WTC11 (cell line): ENCODE measurements at regions not wholly inside any gene's neighbourhood (a gene's known extent, or its start where the extent isn't known, plus 50 kb on each side); places are given as distances from the start of the nearest gene placed in this dataset.

ENCODE experiments used
- CTCF ChIP-seq: fragments of 200-600 bp; IDR thresholded peaks from 2 replicates; pipeline ENCODE4 v1.8.0; 2022; ENCODE audit warnings: antibody characterized with exemption
- E2F4 ChIP-seq: sonication (generic); formaldehyde crosslinking; IDR thresholded peaks from 2 replicates; pipeline ENCODE4 v1.8.1; 2022; ENCODE audit warnings: low read depth, mild to moderate bottlenecking, moderate library complexity, missing genetic modification reagents, borderline replicate concordance
- ELF4 ChIP-seq: sonication (generic); formaldehyde crosslinking; IDR thresholded peaks from 2 replicates; pipeline ENCODE4 v1.8.1; 2022; ENCODE audit warnings: low read depth, mild to moderate bottlenecking, moderate library complexity, missing genetic modification reagents
- ETV6 ChIP-seq: sonication (generic); formaldehyde crosslinking; IDR thresholded peaks from 2 replicates; pipeline ENCODE4 v1.8.1; 2022; ENCODE audit warnings: mild to moderate bottlenecking, missing genetic modification reagents
- NR1H2 ChIP-seq: sonication (generic); formaldehyde crosslinking; IDR thresholded peaks from 2 replicates; pipeline ENCODE4 v1.9.0; 2021; ENCODE audit warnings: mild to moderate bottlenecking, moderate library complexity, missing genetic modification reagents
- TP53 ChIP-seq: sonication (generic); formaldehyde crosslinking; IDR thresholded peaks from 2 replicates; pipeline ENCODE4 v1.8.1; 2023; ENCODE audit warnings: mild to moderate bottlenecking, missing genetic modification reagents
- ZNF396 ChIP-seq: fragments of 250-450 bp; sonication (Bioruptor Pico); IDR thresholded peaks from 2 replicates; pipeline ENCODE4 v1.8.0; 2021; ENCODE audit warnings: mild to moderate bottlenecking, moderate library complexity, borderline replicate concordance
- ZNF532 ChIP-seq: fragments of 250-450 bp; sonication (Bioruptor Pico); IDR thresholded peaks from 2 replicates; pipeline ENCODE4 v1.9.0; 2021; ENCODE audit warnings: mild to moderate bottlenecking, borderline replicate concordance
- TF ChIP-seq, protein P1 (sequence below): sonication (generic); formaldehyde crosslinking; IDR thresholded peaks from 2 replicates; pipeline ENCODE4 v1.8.0; 2022; ENCODE audit warnings: mild to moderate bottlenecking, missing genetic modification reagents

- no peak for TF ChIP-seq CTCF
- no peak for TF ChIP-seq E2F4
- no peak for TF ChIP-seq TP53 (CRISPR knock-in tag)
- TF ChIP-seq, protein P1, sequence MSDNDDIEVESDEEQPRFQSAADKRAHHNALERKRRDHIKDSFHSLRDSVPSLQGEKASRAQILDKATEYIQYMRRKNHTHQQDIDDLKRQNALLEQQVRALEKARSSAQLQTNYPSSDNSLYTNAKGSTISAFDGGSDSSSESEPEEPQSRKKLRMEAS (CRISPR knock-in tag), result no peak
- no peak for TF ChIP-seq ZNF396 (CRISPR knock-in tag)
- TF ChIP-seq ZNF532, result no peak
- TF ChIP-seq ELF4 (CRISPR knock-in tag), result no peak
- no peak for TF ChIP-seq NR1H2
- TF ChIP-seq ETV6, result no peak
Observed at GRCh38 chr18:75341897-75342296, 85.6 kb downstream of the SMIM21 start.
